DMS53 treated with DMSO at 0.1 percent for 48 hours (cell line): ENCODE measurements at regions not wholly inside any gene's neighbourhood (a gene's known extent, or its start where the extent isn't known, plus 50 kb on each side); places are given as distances from the start of the nearest gene placed in this dataset.
A peak's percentile ranks its signal among the peaks of the same experiment; 100 is the strongest.

Experiments used
- DNase-seq: peaks from one replicate; lab custom pipeline; 2025; ENCODE audit not compliant: unreplicated experiment; lab: John Stamatoyannopoulos, UW

DNA sequence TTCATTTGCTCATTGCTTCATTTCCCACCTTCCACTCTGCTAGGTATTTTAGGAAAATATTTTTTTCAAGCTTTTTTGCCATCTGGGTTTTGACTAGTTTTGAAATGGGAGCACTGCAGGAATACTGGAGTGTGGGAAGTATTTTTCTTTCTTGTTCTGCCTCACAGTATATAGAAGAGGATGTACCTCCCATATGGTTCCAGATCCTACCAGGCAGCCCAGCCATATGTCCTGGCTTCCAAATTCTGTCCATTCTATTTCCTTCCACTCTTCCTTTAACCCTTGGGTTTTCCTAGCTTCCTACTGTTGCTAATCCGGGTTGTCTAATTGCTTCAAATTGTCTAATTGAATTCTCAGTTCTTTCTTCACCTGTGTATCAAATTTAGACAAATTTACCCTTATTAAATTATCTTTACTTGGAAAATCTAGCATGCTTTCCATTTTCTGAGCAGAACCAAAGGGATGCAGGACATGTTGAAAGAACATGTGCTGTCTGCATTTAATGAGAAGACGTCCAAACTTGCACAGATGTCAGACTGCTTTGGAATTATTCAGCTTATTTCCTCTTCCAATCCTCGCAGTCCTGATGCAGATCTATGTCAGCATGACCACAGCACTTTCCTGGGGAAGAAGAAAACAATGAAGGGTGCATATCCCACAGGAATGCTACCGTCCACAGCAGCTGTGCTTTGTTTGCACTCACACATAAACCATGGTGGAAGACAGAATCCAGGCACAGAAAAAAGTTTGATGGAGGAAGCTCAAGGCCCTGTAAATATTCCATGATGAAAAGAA is 1273.9 kb upstream of the MAP3K7 start:
- peak; percentile 13 for DNase-seq

DNA sequence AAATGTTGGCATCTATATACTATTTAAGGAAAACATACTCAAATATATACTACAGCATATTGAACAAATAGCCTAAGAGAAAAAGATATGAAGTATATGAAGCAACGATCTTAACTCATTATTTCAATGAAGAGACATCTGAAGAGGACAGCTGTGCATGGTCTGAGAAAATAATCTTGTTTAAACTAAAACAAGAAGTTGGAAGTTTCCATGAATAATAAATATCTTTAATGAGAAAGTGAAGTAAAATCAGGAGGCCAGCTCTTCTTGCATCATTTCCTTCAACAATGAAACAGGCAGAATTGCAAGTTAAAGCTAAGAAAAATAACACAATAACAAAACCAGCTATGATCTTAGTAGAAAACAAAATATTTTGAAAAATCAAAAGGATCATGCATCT is 1265.4 kb upstream of the MAP3K7 start:
- no peak for DNase-seq

DNA sequence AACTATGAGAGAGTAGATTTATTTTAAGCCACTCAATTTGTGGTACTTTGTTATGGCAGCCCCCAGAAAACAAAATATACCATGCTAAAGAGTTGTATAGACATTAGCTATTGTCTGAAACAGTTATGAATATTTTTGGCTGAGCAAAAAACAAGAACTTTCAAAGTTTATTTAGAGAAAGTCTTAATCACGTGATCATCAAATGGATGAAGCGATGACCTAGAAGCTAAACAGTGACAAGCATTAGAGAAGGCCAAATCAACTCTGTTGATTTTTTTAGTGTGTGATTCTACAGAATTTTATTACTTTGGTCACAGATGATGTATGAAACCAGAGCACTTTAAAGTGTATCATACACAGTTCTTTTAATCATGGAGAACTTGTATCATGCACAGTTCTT is 1247.9 kb upstream of the MAP3K7 start:
- no peak for DNase-seq

DNA sequence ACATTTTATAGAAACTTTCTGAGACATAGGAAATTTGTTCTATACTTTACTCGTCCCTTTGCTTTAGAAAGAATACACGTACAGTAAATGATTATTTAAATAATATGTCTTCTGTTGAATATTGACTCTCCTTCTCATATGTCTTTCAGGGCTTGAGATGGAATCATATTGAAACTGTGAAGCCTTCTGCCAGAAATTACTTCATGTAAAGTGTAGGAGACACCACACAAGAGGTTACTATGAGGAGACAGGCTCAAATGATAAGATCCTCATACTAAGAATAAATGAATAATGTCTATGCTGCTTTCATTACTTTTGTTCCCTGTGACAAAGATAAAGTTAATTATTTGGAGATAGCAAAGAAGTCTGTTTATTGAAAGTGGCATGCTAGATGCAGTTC is 1240.3 kb upstream of the MAP3K7 start:
- DNase-seq: no peak

DNA sequence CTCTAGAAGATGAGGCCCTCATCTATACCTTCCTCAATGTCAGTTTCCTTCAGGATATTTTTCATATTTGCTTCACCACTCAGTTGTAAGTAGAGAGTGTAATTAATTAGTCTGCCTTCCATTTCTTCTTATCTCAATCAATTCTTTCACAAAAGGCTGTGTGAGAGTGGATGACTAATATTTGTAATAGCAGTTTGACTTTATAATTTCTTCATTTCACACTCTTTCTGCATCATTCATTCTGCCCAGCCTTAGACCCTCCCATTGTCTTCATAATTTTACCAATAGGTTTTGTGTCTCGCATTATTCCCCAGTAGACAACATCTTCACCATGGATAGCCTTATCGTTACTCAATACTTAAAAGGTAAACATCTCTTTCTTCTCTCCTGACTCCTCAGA is 1239.3 kb upstream of the MAP3K7 start:
- no peak for DNase-seq

DNA sequence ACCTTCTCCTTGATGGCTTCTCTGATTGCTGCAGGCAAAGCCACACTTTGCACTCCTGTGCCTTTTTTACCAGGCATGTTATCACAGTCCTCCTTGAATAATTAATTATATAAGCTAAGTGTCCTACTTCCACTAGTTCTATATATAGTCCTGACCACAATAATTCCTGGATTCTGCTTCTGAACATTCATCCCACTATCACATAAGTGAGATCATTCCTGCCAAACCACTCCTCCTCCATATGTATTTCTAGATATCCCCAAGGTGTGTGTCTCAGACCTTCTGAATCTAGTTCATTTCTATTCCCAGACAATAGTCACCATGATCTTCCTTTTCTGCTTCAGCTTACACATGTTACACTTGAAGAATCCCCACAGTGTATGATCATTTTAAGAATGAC is 1237.5 kb upstream of the MAP3K7 start:
- DNase-seq: no peak

DNA sequence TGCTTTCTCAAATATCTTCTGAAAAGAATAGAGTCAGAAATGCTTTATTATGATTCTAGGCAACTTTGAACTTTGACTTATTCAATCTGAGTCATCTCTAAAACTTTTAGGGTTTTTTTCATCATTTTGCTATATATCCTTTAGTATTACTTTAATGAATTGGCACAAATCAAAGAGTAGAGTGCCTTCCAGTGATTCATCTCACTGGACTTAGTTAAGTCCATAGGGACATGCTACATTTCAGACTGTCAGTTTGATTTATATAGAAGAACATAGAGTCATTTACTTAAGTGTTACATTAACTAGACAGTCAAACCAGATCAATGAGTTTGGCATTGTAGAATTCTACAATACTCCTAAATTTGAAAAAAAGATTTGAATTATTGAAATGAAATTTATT is 1235.7 kb upstream of the MAP3K7 start:
- DNase-seq: no peak

DNA sequence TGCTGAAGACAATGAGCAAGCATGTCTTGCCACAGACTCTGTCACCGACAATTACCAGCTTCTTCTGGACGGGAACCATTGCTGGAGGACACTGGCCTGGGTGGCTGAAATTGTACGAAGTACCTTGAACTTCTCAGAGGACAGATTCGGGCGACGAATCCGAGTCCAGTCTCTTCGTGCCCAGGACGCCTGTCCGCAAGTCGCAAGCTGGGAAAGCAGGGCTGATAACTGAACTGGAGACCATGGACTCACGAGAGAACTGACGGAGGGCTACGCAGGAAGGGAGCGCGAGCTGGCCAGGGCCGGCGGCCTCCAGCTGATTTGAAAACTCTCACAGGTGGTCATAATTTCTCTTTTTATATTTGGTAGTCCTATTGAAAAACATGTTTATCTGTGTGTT is 1229.5 kb upstream of the MAP3K7 start:
- no peak for DNase-seq

DNA sequence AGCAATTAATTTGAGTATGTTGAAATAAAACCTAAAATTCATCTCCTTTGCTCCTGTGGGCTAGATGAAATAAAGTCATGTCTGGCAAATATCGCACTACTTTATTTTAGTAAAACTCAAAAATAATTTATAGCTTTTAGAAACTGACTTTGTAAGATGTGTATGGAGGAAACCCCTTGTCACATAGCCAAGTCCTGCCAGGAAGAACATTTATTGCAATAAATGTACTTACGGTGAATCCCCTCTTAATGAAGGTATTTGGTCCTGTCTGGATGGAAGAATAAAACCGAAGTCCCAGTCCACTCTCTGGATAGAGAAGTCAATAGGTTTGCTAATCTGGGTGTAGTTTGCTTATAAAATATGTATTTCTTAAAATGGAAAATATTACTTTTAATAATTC is 1226.8 kb upstream of the MAP3K7 start:
- DNase-seq: no peak

DNA sequence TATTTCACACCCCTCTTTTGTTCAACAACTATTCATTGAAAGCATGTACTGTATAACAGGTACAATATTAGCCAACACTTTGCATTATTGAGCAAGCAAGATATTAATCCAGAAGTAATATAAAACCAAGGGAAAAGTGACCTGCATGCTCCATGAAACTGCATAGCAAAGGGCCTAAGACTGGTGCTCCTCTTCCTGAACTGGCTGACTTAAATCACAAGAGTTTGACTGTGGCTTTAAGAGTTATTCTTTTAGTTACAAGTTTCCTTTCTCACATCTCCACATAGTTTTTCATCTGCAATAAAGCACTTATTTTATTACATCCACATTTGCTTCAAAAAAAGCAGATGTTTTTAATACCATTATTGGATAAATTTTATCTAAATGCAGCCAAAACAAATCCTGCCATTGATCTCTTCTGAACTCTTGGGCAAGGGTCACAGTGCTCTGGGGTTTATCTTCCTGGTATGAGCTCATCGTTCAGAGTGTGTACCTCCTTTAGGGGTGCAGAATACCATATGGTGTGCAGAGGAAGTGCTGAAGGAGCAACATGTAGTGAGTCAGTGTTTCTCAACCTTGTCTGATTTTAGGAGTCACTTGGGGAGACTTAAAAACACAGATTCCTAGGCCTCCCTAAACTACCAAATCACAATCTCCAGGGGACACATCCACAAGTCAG is 1225.9 kb upstream of the MAP3K7 start:
- no peak for DNase-seq

DNA sequence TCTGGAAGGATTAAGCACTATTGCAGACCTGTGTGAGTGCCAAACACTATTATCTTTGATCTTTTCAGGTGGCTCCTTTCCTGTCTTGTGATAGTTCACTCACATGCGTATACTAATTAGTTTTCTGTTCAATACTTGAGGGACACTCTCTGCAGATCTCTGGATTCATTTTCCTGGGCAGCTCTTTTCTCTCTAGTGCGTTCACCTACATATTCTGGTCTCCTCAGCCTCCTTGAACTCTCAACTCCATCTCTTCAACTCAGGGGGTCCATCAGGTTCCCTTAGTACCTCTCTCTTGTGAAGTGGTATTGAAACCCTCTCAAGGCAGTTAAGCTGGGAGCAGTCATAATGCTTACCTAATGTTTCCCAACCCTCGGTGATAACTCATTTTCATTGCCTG is 1218.1 kb upstream of the MAP3K7 start:
- no peak for DNase-seq

DNA sequence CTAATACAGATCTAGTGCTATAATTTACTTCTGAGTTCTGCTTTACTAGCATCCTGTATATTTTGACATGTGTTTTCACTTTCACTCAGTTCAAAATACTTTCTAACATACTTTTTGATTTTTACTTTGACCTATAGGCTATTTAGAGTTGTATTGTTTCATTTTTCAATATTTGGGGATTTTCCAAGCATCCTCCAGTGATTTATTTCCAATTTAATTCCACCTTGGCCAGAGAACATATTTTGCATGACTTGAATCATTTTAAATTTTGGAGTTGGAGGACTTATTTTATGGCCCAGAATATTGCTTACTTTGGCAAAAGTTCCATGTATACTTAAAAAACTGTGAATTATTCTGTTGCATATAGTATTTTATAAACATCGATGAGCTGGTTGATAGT is 1215.6 kb upstream of the MAP3K7 start:
- DNase-seq: no peak

DNA sequence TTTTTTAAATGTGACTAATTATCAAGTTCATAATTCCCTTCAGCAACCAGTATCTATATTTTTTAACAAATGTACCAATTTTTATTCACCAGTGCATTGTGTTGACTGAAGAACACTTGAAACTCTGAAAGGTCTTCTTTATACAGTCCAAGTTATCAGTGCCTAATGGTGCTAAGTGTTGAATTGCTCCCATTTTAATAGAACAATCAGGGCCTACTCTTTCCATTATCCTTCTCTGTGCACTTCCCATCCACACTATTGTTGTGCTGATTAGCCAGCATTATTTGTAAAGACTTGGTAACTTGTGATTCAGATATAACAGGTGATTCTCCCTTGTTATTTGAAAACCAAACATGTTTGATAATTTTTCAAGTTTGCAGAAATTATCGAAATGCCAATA is 1209.7 kb upstream of the MAP3K7 start:
- DNase-seq: no peak

DNA sequence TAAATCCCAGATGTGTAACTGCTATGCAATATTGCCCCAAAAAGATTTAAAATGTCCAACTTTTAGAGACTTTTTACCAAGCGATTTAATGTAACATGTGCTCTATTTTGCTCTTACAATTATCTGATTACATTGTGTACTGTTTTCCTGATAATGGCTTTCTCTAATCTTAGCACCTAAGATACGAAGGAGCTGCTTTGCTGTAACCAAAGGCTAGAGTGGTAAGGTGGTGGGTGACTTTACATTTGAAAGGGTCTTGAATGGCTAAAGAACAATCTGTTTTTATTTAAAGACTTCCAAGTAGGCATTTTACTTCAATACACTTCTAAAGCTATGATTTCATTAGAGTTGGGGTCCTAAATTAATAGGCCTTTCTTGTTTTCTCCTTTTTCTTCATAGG is 1201.6 kb upstream of the MAP3K7 start:
- DNase-seq: no peak

DNA sequence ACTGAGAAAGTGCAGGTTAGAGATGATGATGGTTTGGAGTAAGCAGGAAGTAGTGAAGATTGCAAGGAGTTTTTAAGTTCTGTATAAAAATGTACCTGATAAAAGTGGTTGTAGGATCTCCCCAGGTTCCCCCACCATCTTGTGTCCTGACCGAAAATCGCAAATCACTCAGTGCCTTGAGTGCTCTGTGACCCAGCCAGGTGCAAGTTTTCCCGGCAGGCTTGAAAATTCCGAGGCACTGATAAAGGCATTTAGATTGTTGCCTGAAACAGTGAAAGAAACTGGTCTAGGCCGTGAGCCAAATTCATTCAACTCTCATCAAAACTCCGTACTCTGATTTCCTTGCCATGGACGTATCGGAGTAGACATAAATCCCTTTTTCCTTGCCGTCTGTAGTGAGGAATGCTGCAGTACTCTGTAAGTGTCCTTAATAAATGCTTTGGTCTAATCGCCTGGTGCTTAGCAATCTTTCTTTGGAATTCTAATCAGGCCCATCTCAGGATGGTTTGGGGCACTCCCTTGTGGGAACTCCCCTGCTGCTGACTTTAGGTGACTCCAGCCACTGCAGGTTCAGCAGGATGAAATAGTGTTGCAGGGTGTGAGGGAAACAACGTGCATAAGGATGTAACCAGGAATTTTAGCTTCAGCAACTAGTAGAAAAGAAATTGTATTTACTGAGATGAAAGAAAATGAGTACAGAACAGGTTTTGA is 1199.8 kb upstream of the MAP3K7 start:
- no peak for DNase-seq

DNA sequence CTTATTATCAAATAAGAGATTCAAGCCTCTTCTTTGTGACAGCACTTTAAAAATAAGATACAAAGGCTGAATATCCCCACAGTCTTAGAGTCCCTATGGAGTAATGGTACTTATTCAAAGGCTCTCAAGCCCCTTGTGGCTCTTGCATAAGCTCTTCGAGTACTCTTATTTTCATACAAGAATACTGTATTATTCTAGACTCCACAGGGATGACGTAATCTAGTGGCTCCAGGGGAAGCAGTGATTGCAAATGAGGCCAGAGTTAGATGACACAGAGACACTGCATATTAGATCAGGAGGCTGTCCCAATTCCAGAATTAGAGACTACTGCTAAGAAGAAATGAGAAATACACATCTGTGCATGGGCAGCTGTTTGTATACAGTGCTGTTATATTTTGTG is 1195.9 kb upstream of the MAP3K7 start:
- DNase-seq: no peak

DNA sequence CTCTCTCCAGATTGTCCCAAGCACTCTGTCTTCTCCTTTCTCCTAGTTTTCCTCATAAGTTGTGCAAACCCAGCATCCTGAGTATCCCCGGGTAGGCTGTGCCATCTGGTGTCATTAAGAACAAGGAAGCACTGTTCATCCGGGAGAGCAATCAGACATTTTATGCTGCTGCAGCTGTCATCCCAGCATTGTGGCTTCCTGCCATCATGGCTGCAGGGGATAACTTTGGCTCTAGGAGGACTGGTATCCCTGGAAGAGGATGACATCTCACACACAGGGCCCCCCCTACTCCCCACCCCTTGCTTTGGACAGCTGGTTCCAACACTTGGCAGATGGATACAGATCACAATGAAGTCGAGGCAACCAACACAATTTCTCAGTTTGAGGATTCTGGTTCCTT is 1195.1 kb upstream of the MAP3K7 start:
- DNase-seq: peak; percentile 19

DNA sequence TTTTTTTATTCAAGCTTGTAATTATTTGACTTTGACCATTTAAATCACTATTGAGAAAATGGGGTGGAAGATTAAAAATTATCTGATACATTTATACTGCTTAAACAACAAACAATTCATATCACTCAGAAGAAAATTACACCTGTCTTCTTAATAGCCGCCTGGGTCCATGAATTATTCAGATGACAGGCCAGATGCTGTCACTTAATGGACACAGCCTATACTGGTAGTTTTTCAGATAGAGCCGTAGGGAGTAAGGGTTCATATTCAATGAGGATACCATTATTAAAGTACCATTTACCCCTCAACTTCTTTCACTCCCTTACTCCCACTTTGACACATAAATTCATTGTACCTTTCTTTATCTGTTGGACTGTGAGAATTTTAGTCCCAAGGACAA is 1193.4 kb upstream of the MAP3K7 start:
- DNase-seq: no peak

DNA sequence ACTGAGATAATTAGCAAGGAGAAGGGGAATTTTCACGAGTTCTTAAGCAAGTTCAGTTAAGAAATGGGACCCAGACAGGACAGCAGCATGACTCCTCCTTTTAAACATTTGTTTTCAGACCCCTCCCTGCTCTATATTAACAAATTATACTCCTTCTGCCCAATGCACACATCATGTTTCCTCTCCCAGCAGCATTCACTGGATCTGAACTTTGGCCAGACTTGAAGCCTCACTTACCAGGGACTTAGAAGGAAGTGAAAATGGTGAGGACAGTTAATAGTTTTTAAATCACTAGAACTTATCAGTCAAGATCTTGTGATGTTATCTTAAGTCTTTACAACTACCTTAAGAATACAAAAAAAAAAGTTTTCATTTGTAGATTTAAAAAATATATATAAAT is 1174.7 kb upstream of the MAP3K7 start:
- DNase-seq: no peak

DNA sequence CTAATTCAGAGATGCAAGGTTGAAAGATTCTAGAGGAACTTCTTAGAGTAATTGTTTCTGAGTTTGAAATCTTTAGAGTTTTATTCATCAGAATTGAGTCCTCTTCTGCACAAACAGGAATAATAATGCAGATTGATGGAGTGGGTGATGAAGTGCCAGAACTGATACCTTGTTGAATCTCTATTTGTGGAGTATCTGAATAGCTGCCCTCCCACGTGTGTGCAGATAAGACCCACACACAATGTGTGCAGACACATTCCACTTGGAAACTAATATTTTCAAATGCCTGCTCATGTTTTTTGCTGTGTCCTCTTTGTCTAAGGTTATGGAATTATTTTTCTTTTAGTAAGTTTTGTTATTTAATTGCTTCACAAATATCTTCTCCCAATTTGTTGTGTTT is 1167.8 kb upstream of the MAP3K7 start:
- no peak for DNase-seq

DNA sequence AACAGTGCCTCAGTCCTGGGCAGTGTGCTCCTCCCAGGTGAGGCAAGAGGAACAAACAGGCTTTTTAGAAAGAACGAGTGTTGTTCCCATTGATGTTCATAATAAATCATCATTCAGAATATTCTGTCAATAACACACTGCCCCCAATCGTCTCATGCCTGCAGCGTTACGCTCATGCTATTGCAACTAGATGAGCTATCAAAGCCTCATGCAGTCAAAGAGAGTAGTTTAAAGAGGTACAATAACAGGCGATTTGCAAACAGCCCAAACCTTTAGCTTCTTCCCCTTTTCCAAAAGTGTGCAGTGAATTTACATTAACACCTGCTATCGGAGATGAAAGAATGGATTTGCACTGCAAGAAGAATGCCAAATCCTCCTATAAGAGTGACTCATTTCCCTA is 1164.7 kb upstream of the MAP3K7 start:
- no peak for DNase-seq

DNA sequence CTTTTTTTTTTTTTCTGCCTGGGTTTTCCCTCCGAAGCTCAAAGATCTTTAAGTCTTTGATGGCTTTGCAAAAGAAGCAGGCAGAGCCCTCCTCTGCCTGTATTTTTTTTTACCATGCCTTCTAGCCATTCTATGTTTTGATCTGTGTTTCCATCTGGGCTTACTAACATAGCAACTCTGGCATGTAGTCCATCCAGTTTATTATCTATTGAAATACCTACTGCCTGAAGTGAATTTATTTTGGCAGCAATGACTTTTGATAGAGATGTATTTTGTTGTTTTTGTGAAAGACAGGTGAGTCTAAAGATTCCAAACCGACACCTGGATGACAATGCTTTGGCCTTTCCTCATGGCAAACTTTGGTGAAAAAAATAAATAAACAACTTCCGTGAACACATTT is 1157.7 kb upstream of the MAP3K7 start:
- no peak for DNase-seq
